HG03354 (cell line): ENCODE measurements at regions not wholly inside any gene's neighbourhood (a gene's known extent, or its start where the extent isn't known, plus 50 kb on each side); places are given as distances from the start of the nearest gene placed in this dataset.

ENCODE experiments used
- ATAC-seq: cut with Tn5 transposase; IDR thresholded peaks from one replicate; pipeline ENCODE4 v1.9.1; 2021; ENCODE audit warnings: mild to moderate bottlenecking; ENCODE audit not compliant: unreplicated experiment, poor library complexity, severe bottlenecking

DNA sequence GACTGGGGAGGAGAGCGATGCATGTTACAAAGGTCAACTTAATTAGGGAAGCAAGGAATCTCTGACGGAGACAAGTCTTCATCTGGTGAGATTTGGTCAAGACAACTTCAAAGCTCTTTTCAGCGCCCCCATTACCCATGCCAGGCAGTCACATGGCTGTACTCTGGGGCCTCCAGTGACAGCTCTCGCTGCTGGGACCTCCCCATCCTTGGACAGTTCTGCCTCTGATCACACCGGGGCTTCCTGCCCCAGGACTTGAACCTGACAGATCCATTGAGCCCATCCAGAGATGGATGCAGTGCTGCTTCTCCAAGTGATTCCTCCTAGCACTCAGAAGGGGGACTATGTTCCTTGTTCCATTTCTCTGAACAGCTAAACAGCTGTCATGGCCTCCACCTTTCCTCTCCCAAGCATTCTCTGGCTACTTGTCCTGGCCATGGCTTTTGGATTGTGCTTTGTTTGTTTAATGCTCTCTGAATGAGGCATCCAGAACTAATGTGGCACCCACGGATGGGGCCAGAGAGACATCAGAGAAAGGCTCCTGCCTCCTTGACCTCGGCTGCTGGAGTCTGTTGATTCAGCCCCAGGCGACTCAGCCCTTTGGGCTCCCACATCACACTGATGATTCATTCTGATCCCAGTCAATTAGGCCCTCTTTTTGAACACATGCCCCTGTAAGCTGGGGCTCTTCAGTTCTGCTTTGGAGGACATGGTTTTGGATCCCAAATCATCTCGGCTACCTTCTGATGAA lies 122.1 kb upstream of the ADAMTS16 start:
- ATAC-seq: no peak

DNA sequence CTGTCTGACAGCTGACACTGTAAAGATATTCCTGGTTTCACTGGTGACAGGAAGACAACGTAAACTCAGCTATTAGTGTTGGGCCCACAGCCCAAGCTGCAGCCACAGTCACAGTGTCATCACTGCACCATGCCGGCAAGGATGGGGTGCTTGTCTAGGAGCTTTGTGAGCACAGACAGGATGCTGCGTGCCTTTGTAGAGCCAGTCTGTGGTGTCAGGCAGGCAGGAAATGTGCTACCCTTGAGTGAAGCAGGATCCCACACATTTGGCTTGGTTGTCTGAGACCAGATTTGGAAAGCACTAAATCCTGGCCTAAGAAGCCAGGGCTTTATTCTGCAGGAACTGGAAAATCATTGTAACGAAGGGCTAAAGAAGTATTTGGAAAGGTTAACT lies 121.6 kb upstream of the ADAMTS16 start:
- no peak for ATAC-seq

DNA sequence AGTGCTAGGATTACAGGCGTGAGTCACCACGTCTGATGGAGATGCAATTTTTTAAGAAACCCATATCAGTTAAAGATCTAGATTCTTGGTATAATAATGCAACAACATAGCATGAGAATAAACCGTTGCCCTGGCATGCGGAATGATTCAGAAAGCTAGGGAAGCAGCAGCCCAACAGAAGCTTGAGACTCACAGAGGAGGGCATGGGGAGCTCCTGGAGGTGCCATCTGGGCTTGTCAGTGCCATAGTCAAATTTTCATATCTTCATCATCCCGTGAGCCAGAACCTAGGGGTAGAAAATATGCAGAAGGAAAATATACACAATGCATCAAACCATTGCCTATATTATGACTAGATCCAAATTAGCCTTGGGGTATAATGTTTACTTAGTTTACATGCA lies 118.7 kb upstream of the ADAMTS16 start:
- ATAC-seq: no peak

DNA sequence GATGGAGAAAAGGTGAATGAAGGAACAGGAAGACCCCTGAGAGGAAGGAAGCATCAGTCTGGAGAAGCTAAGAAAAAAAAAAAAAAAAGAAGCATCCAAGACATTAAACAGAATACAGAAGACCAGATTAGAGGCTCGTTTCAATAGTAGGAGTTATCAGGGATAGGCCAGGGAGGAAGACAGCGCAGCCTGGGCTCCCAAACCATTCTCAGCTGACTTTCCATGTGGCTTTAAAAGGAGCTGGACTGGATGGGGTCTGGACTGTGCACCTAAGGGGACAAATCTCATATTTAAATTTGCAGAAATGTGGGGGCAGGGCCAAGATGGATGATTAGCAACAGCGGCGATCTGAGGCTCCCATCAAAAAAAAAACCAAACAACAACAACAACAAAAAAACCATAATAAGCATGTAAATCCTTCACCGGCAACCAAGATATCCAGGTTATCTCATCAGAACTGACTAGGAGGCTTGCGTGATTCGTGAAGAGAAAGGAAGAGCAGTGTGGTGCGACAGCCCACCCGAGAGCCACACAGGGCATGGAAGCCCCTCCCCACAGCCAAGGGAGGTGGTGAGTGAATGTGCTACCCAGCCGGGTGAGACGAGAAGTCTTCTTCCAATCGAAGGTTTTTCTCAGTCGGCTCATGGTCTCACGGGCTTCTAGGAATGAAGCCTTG lies 114.9 kb upstream of the ADAMTS16 start:
- ATAC-seq: no peak

DNA sequence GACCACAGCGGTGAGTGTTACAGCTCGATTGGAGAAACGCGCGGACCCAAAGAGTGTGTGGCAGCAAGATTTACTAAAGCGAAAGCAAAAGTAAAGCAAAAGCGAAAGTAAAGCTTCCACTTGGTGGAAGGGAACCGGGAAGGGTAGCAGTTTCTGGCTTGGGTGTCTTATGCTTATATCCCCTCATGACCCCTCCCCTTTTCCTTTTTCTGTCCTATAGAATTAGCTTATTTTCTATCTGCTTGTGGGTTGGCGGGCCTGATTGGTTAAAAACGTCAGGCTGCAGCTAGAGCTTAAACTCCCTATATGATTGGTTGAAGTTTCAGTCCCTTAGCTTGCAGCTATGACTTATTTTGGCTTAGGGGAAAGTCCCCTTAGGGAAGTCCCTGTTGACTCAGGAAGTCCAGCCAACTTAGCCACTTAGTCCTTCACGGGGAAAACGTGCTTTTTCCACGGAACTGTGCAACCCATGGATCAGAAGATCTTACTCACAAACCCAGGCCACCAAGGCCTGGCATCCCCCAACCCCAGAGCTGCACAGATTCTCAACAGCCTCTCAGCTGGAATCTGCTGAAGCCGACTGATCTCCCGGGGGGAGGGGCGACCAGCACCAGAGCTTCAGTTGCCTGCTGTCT lies 114.2 kb upstream of the ADAMTS16 start:
- ATAC-seq: no peak

DNA sequence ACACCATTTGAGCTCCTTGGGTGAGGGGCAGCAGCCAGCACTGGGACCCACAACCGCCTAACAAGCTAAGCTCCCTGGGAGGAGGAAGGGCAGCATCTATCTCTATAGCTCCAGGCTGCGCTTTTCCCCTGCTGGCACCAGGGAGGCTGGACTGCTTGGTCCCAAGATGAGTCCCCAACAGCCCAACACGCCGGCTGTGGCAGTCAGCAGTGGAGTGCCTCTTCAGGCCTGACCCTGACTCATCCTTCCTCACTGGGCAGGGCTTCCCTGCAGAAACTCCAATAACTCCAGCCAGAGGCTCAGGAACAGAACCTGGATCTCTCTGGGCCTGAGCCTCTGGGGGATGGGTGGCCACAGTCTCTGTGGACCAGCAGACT lies 113.7 kb upstream of the ADAMTS16 start:
- no peak for ATAC-seq

DNA sequence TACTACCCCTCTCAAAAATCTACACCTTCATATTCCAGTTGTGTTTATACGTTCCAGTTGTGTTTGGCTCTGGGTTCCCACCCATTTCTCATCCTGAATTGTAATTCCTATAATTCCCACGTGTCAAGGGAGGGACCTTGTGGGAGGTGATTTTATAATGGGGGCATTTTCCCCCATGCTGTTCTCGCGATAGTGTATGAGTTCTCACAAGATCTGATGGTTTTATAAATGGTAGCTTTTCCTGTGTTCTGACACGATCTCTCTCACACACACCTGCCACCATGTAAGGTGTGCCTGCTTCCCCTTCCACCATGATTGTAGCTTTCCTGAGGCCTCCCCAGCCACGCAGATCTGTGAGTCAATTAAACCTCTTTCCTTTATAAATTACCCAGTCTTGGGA lies 108.5 kb upstream of the ADAMTS16 start:
- no peak for ATAC-seq

DNA sequence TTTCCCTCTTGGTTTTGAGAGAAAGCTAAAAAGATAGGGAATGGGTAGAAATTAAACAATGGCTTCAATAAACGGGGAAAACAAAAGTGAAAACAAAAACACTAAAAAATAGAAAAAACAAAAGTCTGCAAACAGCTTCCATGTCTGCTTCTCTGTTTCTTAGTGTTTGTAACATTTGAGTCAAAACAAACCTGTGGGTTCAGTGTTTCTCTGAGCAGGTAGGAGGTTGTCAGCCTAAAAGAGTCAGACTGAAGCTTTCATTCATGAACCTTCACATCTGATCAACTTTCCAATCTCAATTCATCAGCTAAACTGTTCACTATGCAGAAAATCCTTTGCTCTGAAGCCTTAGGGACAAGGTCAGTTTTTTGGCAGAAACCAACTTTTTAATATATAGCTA lies 102.5 kb upstream of the ADAMTS16 start:
- ATAC-seq: no peak

DNA sequence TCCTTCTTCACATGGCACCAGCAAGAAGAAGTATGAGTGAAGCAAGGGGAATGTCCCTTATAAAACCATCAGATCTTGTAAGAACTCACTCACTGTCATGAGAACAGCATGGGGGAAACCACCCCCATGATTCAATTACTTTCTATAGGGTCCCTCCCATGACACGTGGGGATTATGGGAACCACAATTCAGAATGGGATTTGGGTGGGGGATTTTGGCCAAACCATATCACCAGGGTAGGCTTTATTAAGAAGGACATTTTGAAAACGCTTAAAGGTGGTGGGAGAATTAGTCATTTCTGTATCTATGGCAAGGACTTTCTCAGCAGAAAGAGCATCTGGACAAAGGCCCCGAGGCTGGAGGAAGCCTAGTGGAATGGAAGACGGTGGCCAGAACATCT lies 100.2 kb upstream of the ADAMTS16 start:
- ATAC-seq: peak; percentile 57

DNA sequence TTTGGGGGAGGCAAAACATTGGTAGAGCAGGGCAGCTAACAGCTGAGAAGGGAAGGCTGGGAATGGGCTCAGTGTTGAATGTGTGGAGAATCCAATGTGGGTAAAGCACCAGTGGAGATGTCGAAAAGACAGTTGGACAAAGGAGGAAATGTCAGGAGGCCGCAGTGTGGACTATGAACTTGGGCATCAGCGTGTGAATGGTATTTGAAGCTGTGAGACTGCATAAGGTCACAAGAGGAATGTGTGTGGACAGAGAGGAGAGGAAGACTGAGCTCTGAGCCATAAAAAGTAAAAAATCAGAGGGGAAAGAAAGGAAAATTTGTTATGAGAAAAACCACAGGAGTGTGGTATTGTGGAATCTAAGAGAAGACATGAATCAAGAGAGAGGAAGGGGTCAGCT lies 99.4 kb upstream of the ADAMTS16 start:
- ATAC-seq: no peak

DNA sequence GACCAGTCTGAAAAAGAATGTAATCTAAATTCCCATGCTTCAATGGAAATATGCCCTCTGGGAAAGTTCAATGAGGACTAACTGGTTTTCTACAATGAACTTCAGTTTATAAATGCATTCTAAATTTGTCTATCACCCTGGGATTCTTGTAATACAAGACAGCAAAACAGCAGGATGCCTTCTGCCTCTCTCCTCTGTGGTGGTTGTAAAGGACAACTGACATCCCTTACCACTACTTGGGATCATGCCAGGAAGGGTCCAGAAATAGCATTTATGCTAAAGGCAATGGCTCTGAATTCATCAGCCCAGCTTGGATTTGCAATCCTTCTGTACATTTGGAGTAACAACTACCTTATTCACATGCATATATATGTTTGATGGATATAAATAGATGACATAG lies 97.3 kb upstream of the ADAMTS16 start:
- no peak for ATAC-seq

DNA sequence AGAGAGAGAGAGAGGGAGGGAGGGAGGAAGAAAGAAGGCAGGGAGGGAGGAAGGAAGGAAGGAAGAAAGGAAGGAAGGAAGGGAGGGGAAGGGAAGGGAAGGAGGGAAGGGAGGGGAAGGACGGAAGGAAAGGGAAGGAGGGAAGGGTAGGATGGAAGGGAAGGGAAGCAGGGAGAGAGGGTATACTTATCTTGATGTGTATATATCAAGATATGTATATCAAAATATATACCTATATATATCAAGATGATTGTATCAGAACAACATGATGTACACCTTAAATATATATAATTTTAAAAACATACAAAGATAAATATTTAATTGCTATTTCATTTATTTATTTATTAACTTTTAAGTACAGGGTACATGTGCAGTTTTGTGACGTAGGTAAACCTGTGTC lies 96.8 kb upstream of the ADAMTS16 start:
- no peak for ATAC-seq

DNA sequence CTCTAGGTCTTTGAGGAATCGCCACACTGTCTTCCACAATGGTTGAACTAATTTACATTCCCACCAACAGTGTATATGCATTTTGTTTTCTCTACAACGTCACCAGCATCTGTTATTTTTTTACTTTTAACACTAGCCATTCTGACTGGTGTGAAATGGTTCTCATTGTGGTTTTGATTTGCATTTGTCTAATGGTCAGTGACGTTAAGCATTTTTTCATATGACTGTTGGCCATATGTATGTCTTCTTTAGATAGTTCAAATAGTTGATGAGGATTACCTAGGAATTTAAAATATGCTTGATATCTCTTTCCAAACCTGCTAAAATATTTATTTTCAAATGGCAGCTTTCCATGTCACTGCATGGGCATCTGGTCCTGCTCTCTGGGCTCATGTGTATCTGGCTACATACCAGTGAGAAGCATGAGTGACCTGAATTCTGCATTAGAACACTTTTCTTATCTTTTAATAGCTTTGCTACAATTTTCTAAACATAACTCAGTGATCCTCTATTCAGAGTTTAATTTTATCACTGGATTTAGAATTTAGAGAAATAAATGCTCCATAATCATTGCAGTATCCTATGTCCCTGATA lies 95.8 kb upstream of the ADAMTS16 start:
- no peak for ATAC-seq

DNA sequence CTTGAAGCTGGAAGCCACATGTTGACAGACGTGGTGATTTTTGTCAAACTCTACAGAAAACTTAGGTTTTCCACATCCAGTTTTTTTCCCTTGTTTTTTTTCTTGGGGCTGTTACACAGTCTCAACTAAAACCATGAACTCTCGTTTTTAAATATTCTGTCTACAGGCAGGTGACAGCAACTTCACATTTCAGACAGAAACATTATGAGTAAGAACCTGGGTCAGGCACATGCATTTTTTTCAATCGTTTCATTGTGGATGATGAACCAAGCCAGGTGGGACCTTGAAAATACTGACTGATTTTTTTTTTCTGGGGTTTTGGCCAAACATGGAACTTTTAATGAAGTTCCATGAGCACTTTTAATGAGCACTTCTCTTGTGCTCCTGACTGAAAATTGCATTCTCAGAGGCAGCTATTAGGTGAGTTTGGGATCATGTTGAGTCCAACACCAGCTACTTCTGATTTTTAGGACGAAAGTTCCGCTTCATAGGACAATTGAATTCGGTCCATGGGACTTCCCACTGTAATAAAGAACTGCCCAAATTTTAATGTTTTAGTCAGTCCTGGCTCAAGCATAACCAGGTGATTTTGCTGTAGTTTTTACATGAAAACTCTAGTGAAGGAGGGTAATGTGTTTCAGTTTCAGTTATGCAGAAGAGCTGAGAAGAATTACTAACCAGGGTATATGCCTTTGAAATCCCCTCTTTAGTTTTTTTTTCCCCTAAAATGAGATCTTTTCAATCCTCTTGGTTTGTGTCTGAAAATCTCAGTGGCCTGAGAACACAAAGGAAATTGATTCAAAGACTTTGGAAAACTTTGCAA lies 93.2 kb upstream of the ADAMTS16 start:
- peak; percentile 90 for ATAC-seq

DNA sequence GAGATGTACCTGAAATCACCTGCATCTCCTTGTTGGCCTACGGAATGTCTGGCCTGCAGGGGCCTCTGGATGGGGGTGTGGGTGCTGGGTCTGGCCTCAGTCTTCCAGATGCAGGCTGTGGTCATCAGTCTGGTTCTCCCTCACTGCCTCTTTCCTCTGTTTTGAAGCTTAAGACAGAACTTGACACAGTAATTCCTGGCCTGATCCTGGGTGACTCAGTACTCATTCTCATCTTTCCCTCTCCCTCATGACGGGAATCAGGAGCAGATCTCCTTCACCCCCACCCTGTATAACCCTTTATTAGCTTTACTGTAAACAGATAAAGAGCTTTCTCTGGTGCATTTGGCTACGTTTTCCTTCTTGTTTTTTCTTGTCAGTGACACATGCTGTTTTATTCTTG lies 89.3 kb upstream of the ADAMTS16 start:
- no peak for ATAC-seq

DNA sequence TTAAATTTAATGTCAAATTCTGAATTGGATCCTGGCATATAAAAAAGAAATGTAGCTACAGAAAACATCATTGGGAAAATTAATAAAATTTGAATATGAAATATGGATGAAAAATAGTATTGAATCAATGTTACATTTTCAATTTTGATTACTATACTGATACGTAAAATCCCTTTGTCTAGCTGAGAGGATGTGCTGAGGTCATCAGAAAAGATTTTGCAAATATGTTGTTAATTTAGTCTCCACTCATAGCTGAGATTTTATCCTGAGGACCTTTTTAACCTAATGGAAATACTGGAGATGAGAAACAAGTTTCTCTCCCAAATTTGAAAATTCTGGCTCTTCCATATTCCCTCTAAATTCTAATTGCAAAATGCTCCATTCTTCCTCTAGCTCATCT lies 84.4 kb upstream of the ADAMTS16 start:
- no peak for ATAC-seq

DNA sequence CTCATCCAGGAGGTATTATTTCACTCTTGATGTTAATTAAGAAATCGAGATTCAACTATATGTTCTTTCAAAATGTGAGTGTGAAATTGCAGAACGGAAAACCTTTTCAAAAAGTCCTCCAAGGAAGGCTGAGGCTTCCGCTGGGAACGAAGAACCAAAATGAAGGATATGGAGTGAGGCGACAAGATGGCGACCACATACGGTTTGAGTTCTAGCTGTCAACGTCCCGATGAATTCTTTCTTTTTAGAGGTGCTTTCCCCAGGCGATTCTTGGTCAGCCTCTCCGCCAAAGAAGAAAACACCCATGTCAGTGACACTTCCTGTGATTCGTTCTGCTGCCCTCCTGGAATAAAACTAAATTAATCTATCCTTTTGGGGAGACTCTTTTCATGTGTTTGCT lies 78.3 kb upstream of the ADAMTS16 start:
- no peak for ATAC-seq

DNA sequence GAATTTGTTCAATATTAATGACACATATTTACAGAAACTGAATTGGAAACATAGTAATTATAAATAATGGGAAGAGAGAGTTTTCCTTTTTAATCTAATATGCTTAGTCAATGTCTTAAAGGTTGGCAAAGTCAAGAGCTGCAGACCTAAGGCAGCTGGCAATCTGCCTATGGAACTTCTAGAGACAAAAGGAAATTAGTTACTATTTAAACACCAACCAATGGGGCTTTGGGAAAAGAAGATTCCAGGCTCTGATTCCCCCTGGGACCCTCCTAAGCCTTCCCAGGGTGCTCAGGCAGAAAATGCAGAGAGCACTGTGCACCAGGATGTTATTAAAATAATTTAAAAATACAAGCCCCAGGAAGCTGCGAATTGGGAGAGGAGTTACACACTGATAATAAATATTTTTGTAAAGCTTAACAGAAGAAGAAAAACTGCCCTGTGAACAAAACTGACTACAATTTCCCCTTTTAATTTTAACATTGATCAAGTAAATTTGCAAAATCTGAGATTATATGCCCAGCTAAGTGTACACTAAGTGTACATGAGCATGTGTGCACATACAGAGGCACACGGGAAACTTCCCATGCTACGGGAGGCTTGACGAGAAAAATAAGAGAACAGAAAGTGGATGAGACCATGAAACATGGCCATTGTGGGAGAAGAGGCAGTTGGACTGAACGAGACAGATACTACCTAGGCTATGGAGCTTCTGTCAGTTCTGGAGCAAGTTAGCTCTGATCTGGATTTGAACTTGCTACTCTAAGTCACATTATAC lies 77.4 kb upstream of the ADAMTS16 start:
- no peak for ATAC-seq

DNA sequence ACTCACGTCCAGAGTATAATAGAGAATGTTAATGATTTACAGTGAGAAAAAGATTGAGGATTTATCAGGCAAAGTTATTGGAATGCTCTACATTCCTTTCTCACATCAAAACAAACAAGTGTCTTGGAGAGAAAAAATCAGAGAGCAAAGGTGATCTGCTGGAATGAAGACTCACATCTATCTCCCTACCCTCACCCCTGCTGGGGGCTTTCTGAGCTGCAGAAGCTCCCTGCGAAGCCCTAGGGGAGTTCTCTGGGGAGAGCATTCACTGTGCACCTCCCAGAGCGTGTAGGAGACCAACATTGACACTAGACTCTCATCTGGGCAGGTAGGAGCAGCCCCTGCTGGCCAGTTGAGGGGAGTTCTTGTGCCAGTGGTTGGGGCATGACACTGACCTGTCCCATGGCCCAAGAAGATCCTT lies 76.6 kb upstream of the ADAMTS16 start:
- no peak for ATAC-seq
